H9 (cell line): ENCODE measurements at regions not wholly inside any gene's neighbourhood (a gene's known extent, or its start where the extent isn't known, plus 50 kb on each side); places are given as distances from the start of the nearest gene placed in this dataset.

Experiments used
- DNase-seq: peaks from one replicate; pipeline ENCODE4 v3.0.0-alpha.2; 2017
- H2AFZ ChIP-seq: one replicate; pipeline ENCODE4 v1.6.1; 2013; ENCODE audit warnings: mild to moderate bottlenecking, low read length, control low read depth, moderate library complexity
- H2AK5ac ChIP-seq: 2 replicates; pipeline ENCODE4 v1.6.1; 2013; ENCODE audit warnings: low read length, control low read depth, mixed read lengths; ENCODE audit not compliant: insufficient read length
- H2BK120ac ChIP-seq: one replicate; pipeline ENCODE4 v1.6.1; 2013; ENCODE audit warnings: low read depth, mild to moderate bottlenecking, low read length, control low read depth, inconsistent platforms; ENCODE audit not compliant: poor library complexity, severe bottlenecking
- H2BK12ac ChIP-seq: 2 replicates; pipeline ENCODE4 v1.6.1; 2013; ENCODE audit warnings: low read length, control low read depth, mixed read lengths, low read depth; ENCODE audit not compliant: insufficient read length
- H2BK15ac ChIP-seq: 2 replicates; pipeline ENCODE4 v1.6.1; 2013; ENCODE audit warnings: low read depth, low read length, control low read depth
- H2BK20ac ChIP-seq: one replicate; pipeline ENCODE4 v1.6.1; 2013; ENCODE audit warnings: low read depth, mild to moderate bottlenecking, low read length, control low read depth, inconsistent platforms; ENCODE audit not compliant: poor library complexity, severe bottlenecking
- H2BK5ac ChIP-seq: 2 replicates; pipeline ENCODE4 v1.6.1; 2013; ENCODE audit warnings: low read length, control low read depth, mixed read lengths; ENCODE audit not compliant: insufficient read length
- H3K14ac ChIP-seq: 2 replicates; pipeline ENCODE4 v1.6.1; 2013; ENCODE audit warnings: low read length, control low read depth; ENCODE audit not compliant: insufficient read depth
- H3K18ac ChIP-seq: 2 replicates; pipeline ENCODE4 v1.6.1; 2013; ENCODE audit warnings: low read depth, mild to moderate bottlenecking, mixed read lengths, low read length, control low read depth; ENCODE audit not compliant: insufficient read length
- H3K23ac ChIP-seq: 2 replicates; pipeline ENCODE4 v1.6.1; 2013; ENCODE audit warnings: low read length, control low read depth, mixed read lengths, low read depth; ENCODE audit not compliant: insufficient read length
- H3K23me2 ChIP-seq: 2 replicates; pipeline ENCODE4 v1.6.1; 2013; ENCODE audit warnings: low read depth, mild to moderate bottlenecking, mixed read lengths, low read length, control low read depth; ENCODE audit not compliant: insufficient read length, poor library complexity, severe bottlenecking
- H3K27ac ChIP-seq: 2 replicates; pipeline ENCODE4 v1.5.1; 2013; ENCODE audit warnings: low read length, control low read depth, mixed read lengths, low read depth; ENCODE audit not compliant: insufficient read length
- H3K27me3 ChIP-seq: 2 replicates; pipeline ENCODE4 v1.6.1; 2013; ENCODE audit warnings: low read length, control low read depth, inconsistent platforms; ENCODE audit not compliant: insufficient read depth
- H3K4ac ChIP-seq: 2 replicates; pipeline ENCODE4 v1.6.1; 2013; ENCODE audit warnings: low read depth, mild to moderate bottlenecking, control low read depth, inconsistent platforms, low read length, moderate library complexity
- H3K4me1 ChIP-seq: 2 replicates; pipeline ENCODE4 v1.6.1; 2013; ENCODE audit warnings: low read length, control low read depth, inconsistent platforms; ENCODE audit not compliant: insufficient read depth
- H3K4me2 ChIP-seq: 2 replicates; pipeline ENCODE4 v1.6.1; 2013; ENCODE audit warnings: low read length, control low read depth, mixed read lengths; ENCODE audit not compliant: insufficient read length, insufficient read depth
- H3K56ac ChIP-seq: 2 replicates; pipeline ENCODE4 v1.6.1; 2013; ENCODE audit warnings: low read depth, mild to moderate bottlenecking, mixed read lengths, low read length, control low read depth; ENCODE audit not compliant: insufficient read length
- H3K79me1 ChIP-seq: 2 replicates; pipeline ENCODE4 v1.6.1; 2013; ENCODE audit warnings: low read depth, mild to moderate bottlenecking, moderate library complexity, low read length, control low read depth, inconsistent platforms; ENCODE audit not compliant: insufficient read depth, poor library complexity, severe bottlenecking
- H3K79me2 ChIP-seq: 2 replicates; pipeline ENCODE4 v1.6.1; 2013; ENCODE audit warnings: low read length, control low read depth, inconsistent platforms; ENCODE audit not compliant: insufficient read depth
- H3K9ac ChIP-seq: 2 replicates; pipeline ENCODE4 v1.6.1; 2013; ENCODE audit warnings: low read length, control low read depth, mixed read lengths; ENCODE audit not compliant: insufficient read length; ENCODE audit errors: extremely low read depth
- H3K9me3 ChIP-seq: one replicate; pipeline ENCODE4 v1.6.1; 2013; ENCODE audit warnings: low read depth, low read length, inconsistent platforms; ENCODE audit not compliant: control insufficient read depth
- H3T11ph ChIP-seq: one replicate; pipeline ENCODE4 v1.6.1; 2013; ENCODE audit warnings: mild to moderate bottlenecking, low read length, control low read depth, inconsistent platforms
- H4K20me1 ChIP-seq: one replicate; pipeline ENCODE4 v1.6.1; 2013; ENCODE audit not compliant: control insufficient read depth, insufficient read length, insufficient read depth
- H4K5ac ChIP-seq: 2 replicates; pipeline ENCODE4 v1.6.1; 2013; ENCODE audit warnings: low read depth, mild to moderate bottlenecking, mixed read lengths, low read length, control low read depth; ENCODE audit not compliant: insufficient read length
- H4K8ac ChIP-seq: replicated peaks from 2 replicates; pipeline ENCODE4 v1.6.1; 2013; ENCODE audit warnings: low read length, control low read depth, mixed read lengths, low read depth; ENCODE audit not compliant: insufficient read length
- H4K91ac ChIP-seq: 2 replicates; pipeline ENCODE4 v1.6.1; 2013; ENCODE audit warnings: low read depth, mild to moderate bottlenecking, moderate library complexity, mixed read lengths, low read length, control low read depth; ENCODE audit not compliant: insufficient read length
- H3K27ac Mint-ChIP-seq, 3 experiments: 2 replicates in 2 of 3; 3 replicates in 1 of 3; pipeline ENCODE4 v1.8.0; 2020 to 2021; ENCODE audit warnings: mixed read lengths in 3 of 3, mild to moderate bottlenecking in 1 of 3, moderate library complexity in 1 of 3
- H3K27me3 Mint-ChIP-seq: 2 replicates; pipeline ENCODE4 v1.8.0; 2021; ENCODE audit warnings: low read depth, mild to moderate bottlenecking, moderate library complexity, mixed read lengths
- H3K36me3 Mint-ChIP-seq, 3 experiments: 2 replicates in 2 of 3; 3 replicates in 1 of 3; pipeline ENCODE4 v1.8.0; 2020 to 2021; ENCODE audit warnings: low read depth in 3 of 3, mixed read lengths in 3 of 3; ENCODE audit not compliant: insufficient read depth in 1 of 3
- H3K4me1 Mint-ChIP-seq, 2 experiments: 2 replicates each; pipeline ENCODE4 v1.8.0; 2020; ENCODE audit warnings: mixed read lengths in 2 of 2
- H3K4me3 Mint-ChIP-seq, 2 experiments: 2 replicates in 1 of 2; 3 replicates in 1 of 2; pipeline ENCODE4 v1.8.0; 2020 to 2021; ENCODE audit warnings: mild to moderate bottlenecking in 2 of 2, mixed read lengths in 2 of 2, moderate library complexity in 1 of 2
- H3K9me3 Mint-ChIP-seq, 2 experiments: 2 replicates in 1 of 2; 3 replicates in 1 of 2; pipeline ENCODE4 v1.8.0; 2020; ENCODE audit warnings: mild to moderate bottlenecking in 2 of 2, mixed read lengths in 2 of 2, moderate library complexity in 1 of 2
- WGBS: extraction: QIAGEN DNeasy Blood & Tissue Kit; methylation state at CpG from one replicate; pipeline ENCODE4 v1.1.7; 2013; ENCODE audit warnings: missing lambda C conversion rate, low lambda C conversion rate, mixed read lengths; ENCODE audit not compliant: insufficient read length; ENCODE audit errors: extremely low coverage; 5-methylcytosine and 5-hydroxymethylcytosine counted together
- TF ChIP-seq, protein P1 (sequence below): fragments of 200-600 bp; sonication (generic); conservative IDR thresholded peaks from 3 replicates; pipeline ENCODE4 v1.8.0; 2021; ENCODE audit warnings: antibody characterized with exemption, mild to moderate bottlenecking

DNA sequence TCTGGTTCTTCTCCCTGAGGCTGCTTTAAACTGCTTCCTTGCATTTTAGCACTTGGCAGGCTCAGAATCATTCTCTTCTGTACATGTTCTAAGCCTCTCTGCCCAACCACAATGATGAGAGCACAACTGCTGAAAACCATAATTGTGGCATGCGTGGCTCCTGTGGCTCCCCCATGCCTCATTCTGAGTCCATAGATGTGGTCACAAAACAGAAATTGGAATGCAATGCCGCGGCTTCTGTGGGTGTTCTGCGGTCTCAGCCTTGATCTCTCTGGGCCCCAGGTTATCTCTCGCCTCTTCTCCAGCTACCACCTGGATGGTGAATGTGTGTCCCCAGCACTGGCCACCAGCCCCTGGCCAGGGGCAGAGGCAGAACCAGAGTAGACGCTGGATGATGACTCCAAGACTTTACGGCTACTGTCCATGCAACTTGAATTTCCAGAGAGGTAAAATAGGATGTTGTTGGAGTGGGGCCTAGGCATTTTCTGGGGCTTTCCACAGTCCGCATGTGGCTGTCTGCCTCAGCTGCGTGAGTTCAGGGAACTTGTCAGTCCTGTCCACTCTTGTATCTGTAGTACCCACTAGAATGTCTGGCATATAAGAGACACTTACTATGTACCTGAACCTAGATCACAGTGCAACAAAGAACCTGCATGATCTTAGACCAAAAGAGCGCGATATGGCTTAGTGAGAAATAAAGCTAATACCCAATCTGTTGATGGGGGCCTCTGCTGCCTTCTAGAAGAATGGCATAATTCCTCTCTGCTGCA is 52.4 kb upstream of the ADRB1 start:
- H3K4me1 ChIP-seq: no peaks in the 10 kb centered on the region
- no peaks in the 10 kb centered on the region for H3K23me2 ChIP-seq
- H3T11ph ChIP-seq: no peak overlapping the region
- no peak overlapping the region for H2BK12ac ChIP-seq
- H3K27me3 Mint-ChIP-seq: peaks cover 5% of the 10 kb centered on the region; the same call in 1 of the 2 replicates
- no peaks in the 10 kb centered on the region for H4K20me1 ChIP-seq
- TF ChIP-seq, protein P1, sequence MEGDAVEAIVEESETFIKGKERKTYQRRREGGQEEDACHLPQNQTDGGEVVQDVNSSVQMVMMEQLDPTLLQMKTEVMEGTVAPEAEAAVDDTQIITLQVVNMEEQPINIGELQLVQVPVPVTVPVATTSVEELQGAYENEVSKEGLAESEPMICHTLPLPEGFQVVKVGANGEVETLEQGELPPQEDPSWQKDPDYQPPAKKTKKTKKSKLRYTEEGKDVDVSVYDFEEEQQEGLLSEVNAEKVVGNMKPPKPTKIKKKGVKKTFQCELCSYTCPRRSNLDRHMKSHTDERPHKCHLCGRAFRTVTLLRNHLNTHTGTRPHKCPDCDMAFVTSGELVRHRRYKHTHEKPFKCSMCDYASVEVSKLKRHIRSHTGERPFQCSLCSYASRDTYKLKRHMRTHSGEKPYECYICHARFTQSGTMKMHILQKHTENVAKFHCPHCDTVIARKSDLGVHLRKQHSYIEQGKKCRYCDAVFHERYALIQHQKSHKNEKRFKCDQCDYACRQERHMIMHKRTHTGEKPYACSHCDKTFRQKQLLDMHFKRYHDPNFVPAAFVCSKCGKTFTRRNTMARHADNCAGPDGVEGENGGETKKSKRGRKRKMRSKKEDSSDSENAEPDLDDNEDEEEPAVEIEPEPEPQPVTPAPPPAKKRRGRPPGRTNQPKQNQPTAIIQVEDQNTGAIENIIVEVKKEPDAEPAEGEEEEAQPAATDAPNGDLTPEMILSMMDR: no peak
- no peaks in the 10 kb centered on the region for H3K9me3 ChIP-seq
- H3K79me1 ChIP-seq: no peaks in the 10 kb centered on the region
- no peak overlapping the region for H2BK20ac ChIP-seq
- no peaks in the 10 kb centered on the region for H3K79me2 ChIP-seq
- peaks cover 0 to 2% (median 0%) of the 10 kb centered on the region in 3 experiments; a peak in 1 of 7 replicates for H3K36me3 Mint-ChIP-seq
- no peaks in the 10 kb centered on the region for H3K27me3 ChIP-seq
- no peak overlapping the region for H4K5ac ChIP-seq
- H3K27ac ChIP-seq: no peak overlapping the region
- H3K56ac ChIP-seq: no peak overlapping the region
- no peak overlapping the region for H3K18ac ChIP-seq
- H4K8ac ChIP-seq: no peak overlapping the region
- H3K4me2 ChIP-seq: no peak overlapping the region
- H2BK120ac ChIP-seq: no peak overlapping the region
- no peak overlapping the region for H4K91ac ChIP-seq
- H2AK5ac ChIP-seq: no peak overlapping the region
- H3K4me3 Mint-ChIP-seq: no peak overlapping the region
- no peak overlapping the region for H3K23ac ChIP-seq
- no peak overlapping the region for H2BK15ac ChIP-seq
- peaks cover 15 to 20% of the 10 kb centered on the region in 2 experiments for H3K4me1 Mint-ChIP-seq
- no CpG with 5 or more reads among the region's 11 CpGs for WGBS
- H3K14ac ChIP-seq: no peak overlapping the region
- H3K9me3 Mint-ChIP-seq: no peaks in the 10 kb centered on the region
- no peak overlapping the region for H2BK5ac ChIP-seq
- no peak overlapping the region for H3K9ac ChIP-seq
- H3K27ac Mint-ChIP-seq: no peak overlapping the region
- no peak overlapping the region for H2AFZ ChIP-seq
- H3K4ac ChIP-seq: no peak overlapping the region
- DNase-seq: no peak
